Right atrium auricular region (tissue), 2 donors: ENCODE measurements at regions not wholly inside any gene's neighbourhood (a gene's known extent, or its start where the extent isn't known, plus 50 kb on each side); places are given as distances from the start of the nearest gene placed in this dataset.

Experiments
- DNase-seq: peaks from one replicate; pipeline ENCODE4 v3.0.0-alpha.2; 2019; ENCODE audit warnings: low spot score
- H3K27ac ChIP-seq, 2 donors: fragments of 200-600 bp; sonication (generic); 1 replicate in 1 of 2; 2 replicates in 1 of 2; pipeline ENCODE4 v1.5.1; 2016 to 2019
- H3K27me3 ChIP-seq, 2 donors: fragments of 200-600 bp; sonication (generic); one replicate each; pipeline versions ENCODE4 v1.5.1 to v1.6.0; 2017 to 2019
- H3K36me3 ChIP-seq: fragments of 200-600 bp; sonication (generic); one replicate; pipeline ENCODE4 v1.5.1; 2016
- H3K4me1 ChIP-seq, 2 donors: fragments of 200-600 bp; sonication (generic); one replicate each; pipeline versions ENCODE4 v1.5.1 to v1.6.0; 2017 to 2019
- H3K4me3 ChIP-seq, 2 donors: fragments of 200-600 bp; sonication (generic); 1 replicate in 1 of 2; 2 replicates in 1 of 2; pipeline ENCODE4 v1.5.1; 2017 to 2019; ENCODE audit warnings: mild to moderate bottlenecking in 1 of 2, moderate library complexity in 1 of 2
- H3K9me3 ChIP-seq, 2 donors: fragments of 200-600 bp; sonication (generic); one replicate each; pipeline ENCODE4 v1.5.1; 2019
- TF ChIP-seq, protein P1 (sequence below), 2 donors: fragments of 200-600 bp; sonication (generic); IDR thresholded peaks; one replicate each; pipeline ENCODE4 v1.5.1; 2019; ENCODE audit warnings: antibody characterized with exemption in 2 of 2

DNA sequence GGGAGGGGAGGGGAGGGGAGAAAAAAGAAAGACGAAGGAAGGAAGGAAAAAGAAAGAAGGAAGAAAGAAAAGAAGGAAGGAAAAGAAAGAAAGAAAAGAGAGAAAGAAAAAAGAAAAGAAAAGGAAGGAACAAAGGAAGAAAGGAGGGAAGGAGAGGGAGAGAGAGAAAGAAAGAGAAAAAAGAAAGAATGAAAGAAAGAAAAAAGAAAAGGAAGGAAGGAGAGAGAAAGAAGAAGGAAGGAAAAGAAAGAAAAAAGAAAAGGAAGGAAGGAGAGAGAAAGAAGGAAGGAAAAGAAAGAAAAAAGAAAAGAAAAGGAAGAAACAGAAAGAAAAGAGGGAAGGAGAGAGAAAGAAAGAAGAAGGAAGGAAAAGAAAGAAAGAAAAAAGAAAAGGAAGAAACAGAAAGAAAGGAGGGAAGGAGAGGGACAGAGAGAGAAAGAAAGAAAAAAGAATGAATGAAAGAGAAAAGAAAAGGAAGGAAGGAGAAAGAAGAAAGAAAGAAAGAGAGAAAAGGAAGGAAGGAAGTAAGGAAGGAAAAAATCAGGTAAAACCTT is 225.3 kb downstream of the TPBG start:
- H3K27me3 ChIP-seq, result no peaks in the 10 kb centered on the region
- TF ChIP-seq, protein P1, sequence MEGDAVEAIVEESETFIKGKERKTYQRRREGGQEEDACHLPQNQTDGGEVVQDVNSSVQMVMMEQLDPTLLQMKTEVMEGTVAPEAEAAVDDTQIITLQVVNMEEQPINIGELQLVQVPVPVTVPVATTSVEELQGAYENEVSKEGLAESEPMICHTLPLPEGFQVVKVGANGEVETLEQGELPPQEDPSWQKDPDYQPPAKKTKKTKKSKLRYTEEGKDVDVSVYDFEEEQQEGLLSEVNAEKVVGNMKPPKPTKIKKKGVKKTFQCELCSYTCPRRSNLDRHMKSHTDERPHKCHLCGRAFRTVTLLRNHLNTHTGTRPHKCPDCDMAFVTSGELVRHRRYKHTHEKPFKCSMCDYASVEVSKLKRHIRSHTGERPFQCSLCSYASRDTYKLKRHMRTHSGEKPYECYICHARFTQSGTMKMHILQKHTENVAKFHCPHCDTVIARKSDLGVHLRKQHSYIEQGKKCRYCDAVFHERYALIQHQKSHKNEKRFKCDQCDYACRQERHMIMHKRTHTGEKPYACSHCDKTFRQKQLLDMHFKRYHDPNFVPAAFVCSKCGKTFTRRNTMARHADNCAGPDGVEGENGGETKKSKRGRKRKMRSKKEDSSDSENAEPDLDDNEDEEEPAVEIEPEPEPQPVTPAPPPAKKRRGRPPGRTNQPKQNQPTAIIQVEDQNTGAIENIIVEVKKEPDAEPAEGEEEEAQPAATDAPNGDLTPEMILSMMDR (IDR thresholded peaks at IDR 0.05), result no peak
- DNase-seq, result no peak
- no peaks in the 10 kb centered on the region for H3K36me3 ChIP-seq
- no peak overlapping the region for H3K27ac ChIP-seq
- H3K9me3 ChIP-seq, result no peaks in the 10 kb centered on the region
- no peak overlapping the region for H3K4me3 ChIP-seq
- no peaks in the 10 kb centered on the region for H3K4me1 ChIP-seq

DNA sequence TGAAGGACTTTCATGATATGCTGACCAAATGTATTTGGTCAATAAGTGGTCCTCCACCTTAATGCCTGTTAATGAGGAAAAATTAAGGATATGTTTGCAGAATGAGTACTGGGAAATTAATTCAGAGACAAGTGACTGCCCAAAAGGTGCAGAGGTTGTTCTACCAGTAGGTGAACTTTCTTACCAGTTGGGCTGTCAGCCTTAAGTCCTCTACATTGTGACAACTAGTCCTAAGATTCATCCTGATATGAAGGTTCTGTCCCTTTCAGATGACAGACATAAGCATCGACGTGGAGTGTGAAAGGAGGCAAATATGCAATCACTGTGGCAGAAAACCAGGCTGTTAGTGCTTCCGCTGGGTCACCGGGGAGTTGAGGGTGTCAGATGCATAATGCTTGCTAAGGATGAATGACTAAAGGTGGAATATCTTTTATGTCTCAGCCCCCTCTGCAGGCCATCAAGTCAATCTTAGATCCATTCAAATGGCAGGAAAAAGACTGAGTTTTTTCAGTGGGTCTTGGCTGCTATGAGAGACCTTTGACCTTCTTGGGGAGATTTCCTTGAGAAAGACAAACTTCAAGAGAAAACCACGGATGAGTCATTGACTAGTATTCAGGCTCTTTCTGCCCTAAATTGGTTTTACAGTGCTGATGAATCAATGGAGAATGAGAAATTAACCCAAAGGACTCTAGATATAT is 226.0 kb downstream of the TPBG start:
- Histone ChIP-seq H3K36me3 (no peaks in the 10 kb centered on the region), H3K27ac (no peak overlapping the region), H3K9me3 (no peaks in the 10 kb centered on the region), H3K4me1 (no peaks in the 10 kb centered on the region), H3K4me3 (no peak overlapping the region), H3K27me3 (no peaks in the 10 kb centered on the region)
- TF ChIP-seq, protein P1 (IDR thresholded peaks at IDR 0.05), result no peak
- no peak for DNase-seq

DNA sequence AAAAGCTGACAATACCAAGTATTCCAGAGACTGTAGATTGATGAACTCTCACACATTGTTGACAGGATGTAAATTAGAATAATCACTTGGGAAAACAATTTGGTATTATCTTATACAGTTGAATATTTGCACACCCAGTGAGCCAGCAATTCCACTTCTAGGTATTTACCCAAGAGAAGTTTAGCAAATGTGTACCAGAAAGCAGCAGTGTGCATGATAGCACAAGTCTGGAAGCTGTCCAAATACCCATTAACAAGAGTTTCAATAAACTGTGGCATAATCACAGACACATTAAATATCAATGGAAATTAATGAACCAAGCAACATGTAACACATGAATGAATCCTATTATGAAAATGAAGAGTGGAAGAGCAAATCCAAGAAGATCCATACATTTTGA is 233.6 kb downstream of the TPBG start:
- no peaks in the 10 kb centered on the region for H3K9me3 ChIP-seq
- no peaks in the 10 kb centered on the region for H3K36me3 ChIP-seq
- H3K27ac ChIP-seq, result no peak overlapping the region
- TF ChIP-seq, protein P1 (IDR thresholded peaks at IDR 0.05), result no peak
- no peaks in the 10 kb centered on the region for H3K4me1 ChIP-seq
- no peak overlapping the region for H3K4me3 ChIP-seq
- no peaks in the 10 kb centered on the region for H3K27me3 ChIP-seq
- no peak for DNase-seq

DNA sequence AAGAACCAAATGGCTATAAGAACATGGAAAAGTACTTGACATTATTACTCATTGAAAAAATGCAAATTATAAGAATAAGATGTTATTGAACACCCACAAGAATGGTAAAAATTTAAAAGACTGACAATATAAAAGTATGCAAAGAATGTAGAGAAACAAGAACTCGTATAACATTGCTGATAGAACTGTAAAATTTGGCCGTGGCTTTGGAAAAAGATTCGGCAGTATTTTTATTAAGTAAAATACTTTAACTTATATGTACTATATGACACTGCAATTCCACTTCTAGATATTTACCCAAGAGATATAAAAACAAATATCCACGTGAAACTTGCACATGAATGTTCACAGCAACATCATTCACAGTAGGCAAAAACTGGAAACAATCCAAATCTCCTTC is 239.2 kb downstream of the TPBG start:
- TF ChIP-seq, protein P1 (IDR thresholded peaks at IDR 0.05), result no peak
- no peak for DNase-seq
- no peaks in the 10 kb centered on the region for H3K9me3 ChIP-seq
- no peak overlapping the region for H3K4me3 ChIP-seq
- no peak overlapping the region for H3K27ac ChIP-seq
- no peaks in the 10 kb centered on the region for H3K36me3 ChIP-seq
- no peaks in the 10 kb centered on the region for H3K4me1 ChIP-seq
- H3K27me3 ChIP-seq, result no peaks in the 10 kb centered on the region

GRCh38 chr6:82603871-82604270 is 240.3 kb downstream of the TPBG start:
- Histone ChIP-seq H3K27ac (no peak overlapping the region), H3K36me3 (no peaks in the 10 kb centered on the region), H3K27me3 (no peaks in the 10 kb centered on the region), H3K4me3 (no peak overlapping the region), H3K9me3 (no peaks in the 10 kb centered on the region), H3K4me1 (no peaks in the 10 kb centered on the region)
- no peak for DNase-seq
- TF ChIP-seq, protein P1 (IDR thresholded peaks at IDR 0.05), result no peak
